T1000 (cell line): ENCODE measurements at regions not wholly inside any gene's neighbourhood (a gene's known extent, or its start where the extent isn't known, plus 50 kb on each side); places are given as distances from the start of the nearest gene placed in this dataset.

Experiments used
- DNase-seq: peaks from one replicate; lab custom pipeline; 2025; ENCODE audit warnings: mixed read lengths; lab: John Stamatoyannopoulos, UW

DNA sequence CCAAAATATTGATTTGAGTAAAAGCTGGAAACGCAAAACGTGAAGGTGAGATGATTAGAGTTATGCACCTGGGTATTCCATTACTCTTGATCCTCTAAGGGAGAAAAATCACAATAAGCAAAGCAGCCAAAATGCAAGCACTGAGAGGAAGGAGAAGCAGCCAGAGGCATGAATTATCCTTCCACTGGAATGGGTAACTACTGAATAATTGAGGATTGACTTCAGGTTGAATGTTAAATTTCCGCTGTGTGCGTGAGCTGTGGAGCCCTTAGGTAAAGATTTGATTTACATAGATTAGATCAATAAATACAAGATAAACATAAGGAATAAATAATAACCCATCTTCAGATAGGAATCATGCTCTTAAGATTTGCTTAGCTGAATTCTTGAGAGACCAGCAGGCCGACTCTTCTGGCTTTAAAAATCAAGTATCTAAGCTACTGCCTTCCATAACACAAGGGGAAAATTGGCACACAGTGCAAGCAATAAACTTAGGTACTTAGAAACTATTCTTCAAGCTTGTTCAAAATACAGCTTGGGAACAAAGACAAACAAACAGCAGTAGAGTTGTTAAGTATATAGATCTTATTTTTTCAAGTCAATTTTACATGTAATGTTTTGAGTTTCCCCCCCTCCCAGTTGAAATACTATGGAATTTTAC is 1459.5 kb downstream of the ZPLD1 start:
- DNase-seq = no peak

- DNase-seq = no peak
Observed at GRCh38 chr3:103899328-103899727, 1464.5 kb downstream of the ZPLD1 start.

DNA sequence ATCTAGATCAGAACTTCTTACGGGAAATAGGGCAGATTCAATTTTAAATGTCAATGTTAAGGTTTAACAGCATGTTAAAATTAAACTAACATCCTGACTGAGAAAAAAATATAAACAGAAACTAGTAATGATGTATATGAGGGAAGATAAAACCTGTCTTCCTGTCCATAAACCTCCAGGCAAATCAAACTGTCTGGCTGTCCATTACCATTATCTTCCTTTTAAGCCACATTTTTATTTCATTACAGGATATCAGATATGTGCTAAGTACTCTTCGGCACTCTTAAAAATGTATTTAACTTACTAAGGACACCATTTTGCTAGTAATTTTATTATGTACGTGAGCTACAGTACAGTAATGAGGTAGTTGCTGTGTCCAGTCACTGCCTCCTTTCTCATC is 1461.7 kb upstream of the ALCAM start:
- no peak for DNase-seq

DNA sequence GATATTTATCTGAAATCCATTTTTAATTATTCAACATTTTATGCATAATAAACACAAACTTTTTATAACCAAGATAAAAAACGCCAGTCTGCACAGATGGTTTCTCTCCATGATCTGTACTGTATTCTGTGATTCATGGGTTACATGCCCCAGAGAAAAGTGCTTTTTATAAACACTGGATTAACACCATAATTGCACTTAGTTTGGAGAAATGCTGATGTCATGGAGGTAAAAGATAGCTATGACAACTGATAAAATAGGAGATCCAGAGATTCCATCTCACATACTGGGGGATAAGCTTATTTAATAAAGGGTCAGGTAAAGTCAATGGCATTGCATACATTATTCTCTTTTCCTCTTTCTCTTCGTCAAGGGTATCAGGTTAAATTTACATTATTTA is 1460.4 kb upstream of the ALCAM start:
- no peak for DNase-seq

DNA sequence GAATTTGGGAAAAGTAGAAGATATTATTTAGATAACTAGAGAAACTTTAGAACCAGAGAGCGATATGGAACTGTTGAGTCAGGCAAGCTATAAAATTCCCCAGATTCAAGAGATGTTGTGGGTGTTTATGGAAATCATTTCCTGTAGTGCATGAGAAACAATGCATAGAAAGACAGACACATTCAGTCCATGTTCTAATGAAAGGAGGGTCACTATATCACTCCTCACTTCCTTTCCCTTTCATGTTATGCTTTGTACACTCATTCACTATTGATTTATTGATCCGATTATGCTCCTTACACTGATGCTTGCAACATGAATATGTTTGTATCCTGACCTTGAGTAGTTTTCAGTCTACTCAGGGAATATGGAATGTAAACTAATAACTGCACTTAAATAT is 1459.9 kb upstream of the ALCAM start:
- DNase-seq = no peak

DNA sequence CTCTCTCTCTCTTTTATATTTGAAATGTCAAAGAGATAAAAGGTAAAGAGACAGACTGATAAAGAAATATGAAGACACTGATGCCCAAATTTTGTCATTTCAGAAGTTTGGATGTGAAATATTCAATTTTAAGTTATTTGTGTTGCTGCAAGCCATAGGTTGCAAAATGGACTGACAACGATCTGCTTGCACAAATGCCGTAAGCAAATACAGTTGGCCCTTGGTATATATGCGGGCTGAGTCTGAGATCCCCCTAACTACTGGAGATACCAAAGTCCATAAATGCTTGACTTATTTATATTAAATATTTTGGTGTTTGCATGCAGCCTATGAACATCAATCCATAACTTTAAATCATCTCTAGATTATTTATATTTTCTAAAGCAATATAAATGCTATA is 1459.1 kb upstream of the ALCAM start:
- DNase-seq = no peak

DNA sequence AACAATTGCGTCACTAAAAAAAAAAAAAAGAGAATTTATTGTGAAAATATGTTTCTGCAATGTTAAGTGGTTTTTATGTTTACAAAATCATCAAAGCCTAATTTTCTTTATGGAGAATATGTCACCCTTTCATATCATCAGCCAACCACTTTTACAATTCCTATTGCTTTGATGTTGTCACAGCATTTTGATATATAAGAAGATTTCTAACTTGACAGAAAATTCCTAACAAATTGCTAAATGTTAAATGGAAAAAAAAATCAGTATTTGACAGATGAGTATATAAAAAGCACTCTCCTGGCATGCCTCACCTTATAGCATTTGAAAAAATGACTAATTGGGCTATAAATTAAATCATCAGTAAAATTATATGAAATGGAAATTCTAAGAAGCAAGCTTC is 1457.3 kb upstream of the ALCAM start:
- no peak for DNase-seq

DNA sequence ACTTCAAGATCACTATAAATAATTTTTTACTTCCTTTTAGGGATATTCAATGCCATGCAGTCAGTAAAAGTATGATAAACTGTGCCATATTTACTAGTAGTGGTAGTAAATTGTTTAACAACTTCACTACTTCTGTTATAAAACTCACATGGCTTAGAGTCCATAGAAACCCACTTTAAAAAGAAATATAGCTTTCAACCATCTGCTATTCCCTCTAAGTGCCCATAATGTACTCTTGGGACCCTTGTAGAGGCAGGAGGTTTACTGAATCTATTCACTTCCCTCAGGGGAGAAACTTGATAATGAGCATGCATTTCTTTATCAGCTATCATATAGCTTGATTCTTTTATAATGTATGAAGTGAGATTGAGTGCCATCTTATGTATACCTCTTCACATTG is 1448.4 kb upstream of the ALCAM start:
- DNase-seq = no peak

- DNase-seq = no peak
Observed at GRCh38 chr3:103919327-103919726, 1447.4 kb upstream of the ALCAM start.

GRCh38 chr3:103923907-103924306 is 1442.8 kb upstream of the ALCAM start:
- no peak for DNase-seq

- no peak for DNase-seq
Observed at GRCh38 chr3:103924544-103924943, 1442.2 kb upstream of the ALCAM start.

- DNase-seq = no peak
Observed at GRCh38 chr3:103926936-103927335, 1439.8 kb upstream of the ALCAM start.

DNA sequence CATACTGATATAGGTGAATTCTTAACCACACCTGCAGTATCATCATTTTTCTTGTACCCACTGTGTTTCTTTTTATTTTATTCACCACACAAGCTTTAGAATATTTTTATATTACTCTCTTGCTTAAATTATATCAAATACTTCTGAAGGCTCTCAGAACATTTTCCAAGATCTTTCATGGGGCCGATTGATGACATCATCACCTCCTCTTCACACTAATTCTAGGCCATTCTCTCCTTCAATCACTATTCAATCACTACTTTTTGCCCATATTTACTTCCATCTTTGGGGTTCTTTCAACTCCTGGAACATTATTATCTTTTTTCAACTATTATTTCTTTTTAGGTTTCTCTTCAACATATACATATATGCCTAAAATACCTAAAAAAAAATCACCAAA is 1438.8 kb upstream of the ALCAM start:
- no peak for DNase-seq

- DNase-seq = no peak
Observed at GRCh38 chr3:103937094-103937493, 1429.6 kb upstream of the ALCAM start.

GRCh38 chr3:103947062-103947461 is 1419.6 kb upstream of the ALCAM start:
- DNase-seq = no peak

DNA sequence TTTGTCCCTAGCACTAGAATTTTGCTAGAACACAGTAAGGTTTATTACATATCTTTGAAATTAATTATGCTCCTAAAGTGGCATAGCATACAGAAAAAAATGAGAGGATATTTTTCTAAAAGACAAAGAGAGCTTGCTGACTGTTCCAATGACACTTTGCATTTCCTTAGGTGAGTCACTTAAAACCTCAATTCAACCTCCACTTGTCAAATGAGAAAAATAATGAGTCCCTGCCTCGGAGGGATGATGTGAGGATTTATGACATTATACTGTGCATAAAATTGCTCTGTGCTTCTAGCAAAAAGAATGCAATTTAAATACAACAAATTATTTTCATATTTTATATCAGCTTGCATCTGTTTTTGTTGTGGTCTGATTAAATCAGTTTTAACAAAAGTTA is 1417.0 kb upstream of the ALCAM start:
- DNase-seq = no peak

DNA sequence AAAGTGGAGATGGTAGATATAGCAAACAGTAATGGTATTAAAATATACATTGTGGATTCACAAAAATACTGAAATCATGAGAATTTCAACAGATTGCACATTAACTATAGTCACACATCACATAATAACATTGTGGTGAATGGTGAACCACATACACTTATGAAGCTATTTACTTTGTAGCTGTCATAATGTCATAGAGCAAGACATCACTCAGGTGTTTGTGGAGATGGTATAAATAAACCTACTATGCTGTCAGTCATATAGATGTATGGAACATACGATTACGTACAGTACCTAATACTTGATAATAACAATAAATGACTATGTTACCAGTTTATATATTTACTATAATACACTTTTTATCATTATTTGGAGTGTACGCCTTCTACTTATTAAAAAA is 1416.0 kb upstream of the ALCAM start:
- DNase-seq = no peak

DNA sequence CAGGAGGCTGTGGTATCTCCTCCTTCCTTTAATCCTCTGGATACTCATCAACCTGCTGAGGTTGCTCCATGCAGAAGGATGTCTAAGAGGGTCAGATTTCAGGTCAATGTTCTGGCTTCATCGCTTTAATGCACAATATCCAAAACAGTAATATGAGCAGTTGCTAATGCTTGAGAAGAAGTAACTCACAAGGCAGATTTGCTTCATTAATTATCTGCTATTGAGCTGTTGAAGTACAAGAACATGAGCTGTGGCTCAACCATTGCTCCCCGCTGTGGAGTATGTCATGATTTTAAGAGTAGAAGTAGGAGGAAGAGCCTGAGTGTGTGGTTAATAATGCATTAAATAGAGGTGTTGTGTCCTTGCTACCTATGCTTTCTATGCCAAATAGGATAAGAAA is 1412.9 kb upstream of the ALCAM start:
- DNase-seq = no peak

- no peak for DNase-seq
Observed at GRCh38 chr3:103960819-103961218, 1405.9 kb upstream of the ALCAM start.

DNA sequence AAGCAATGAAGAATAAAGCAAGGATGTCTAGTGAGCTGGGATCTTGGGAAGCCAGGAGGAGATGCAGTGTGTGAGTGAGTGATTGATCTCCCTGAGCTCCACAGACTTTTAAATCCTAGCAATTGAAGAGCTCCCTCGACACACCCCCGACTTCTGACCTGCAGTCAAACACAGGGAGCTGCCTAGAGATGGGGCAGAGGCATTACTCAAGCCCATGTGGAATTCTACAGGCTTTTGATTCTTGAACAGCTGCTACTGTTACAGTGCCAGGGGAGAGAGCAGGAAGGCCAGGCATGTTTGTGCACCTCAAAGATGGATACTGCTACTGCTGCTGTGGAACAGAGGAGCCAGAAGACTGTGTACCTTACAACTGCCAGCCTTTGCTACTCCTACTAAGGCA is 1403.1 kb upstream of the ALCAM start:
- no peak for DNase-seq

- DNase-seq = no peak
Observed at GRCh38 chr3:103965764-103966163, 1400.9 kb upstream of the ALCAM start.

GRCh38 chr3:103966749-103967148 is 1400.0 kb upstream of the ALCAM start:
- DNase-seq = no peak

DNA sequence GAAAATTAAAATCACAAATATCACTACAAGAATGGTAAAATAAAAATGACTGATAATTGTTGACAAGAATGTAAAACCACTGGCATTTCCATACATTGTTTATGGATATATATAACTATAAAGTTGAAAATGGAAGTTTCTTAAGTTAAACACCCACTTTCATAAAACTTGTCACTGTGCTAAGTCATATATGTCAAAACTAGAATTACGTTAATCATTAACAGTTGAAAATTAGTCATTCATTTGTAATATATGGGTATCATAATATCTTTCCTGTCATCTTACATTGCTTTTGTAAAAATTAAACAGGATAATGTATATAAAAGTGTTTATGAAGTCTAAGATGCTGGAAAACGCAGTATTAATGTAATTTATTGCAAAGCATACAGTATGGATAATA is 1398.6 kb upstream of the ALCAM start:
- DNase-seq = no peak

GRCh38 chr3:103968751-103969150 is 1398.0 kb upstream of the ALCAM start:
- DNase-seq = no peak

GRCh38 chr3:103976931-103977339 is 1389.8 kb upstream of the ALCAM start:
- no peak for DNase-seq
